HG02884 (cell line): ENCODE measurements at regions not wholly inside any gene's neighbourhood (a gene's known extent, or its start where the extent isn't known, plus 50 kb on each side); places are given as distances from the start of the nearest gene placed in this dataset.
"Not testable (repeated sequence)": the region's sequence is repeated elsewhere in the genome, so short reads cannot be mapped to it uniquely, and the experiment has no call there.

ENCODE experiments used
- ATAC-seq: cut with Tn5 transposase; IDR thresholded peaks from one replicate; pipeline ENCODE4 v1.9.1; 2021; ENCODE audit warnings: mild to moderate bottlenecking, moderate library complexity; ENCODE audit not compliant: unreplicated experiment

- ATAC-seq = peak; percentile 68
Observed at GRCh38 chr6:82419132-82419581, 55.5 kb downstream of the TPBG start.

DNA sequence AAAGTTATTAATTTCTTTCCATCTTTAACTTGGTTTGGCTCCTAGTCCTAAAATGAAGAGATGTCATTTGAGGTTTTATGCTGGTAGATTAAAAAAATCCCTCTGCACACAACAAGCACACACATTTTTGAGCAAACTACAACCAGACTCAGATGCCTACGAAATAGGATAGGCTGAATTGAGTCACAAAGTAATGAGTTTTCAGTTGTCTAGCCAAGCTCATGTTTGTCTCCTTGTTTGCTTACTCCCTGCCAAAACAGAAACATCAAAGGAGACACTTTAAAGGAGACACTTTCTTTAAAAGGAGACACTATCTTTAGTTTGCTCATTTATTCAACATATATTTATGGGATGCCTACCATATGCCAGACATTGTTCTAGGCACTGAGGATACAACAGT lies 56.2 kb downstream of the TPBG start:
- no peak for ATAC-seq

DNA sequence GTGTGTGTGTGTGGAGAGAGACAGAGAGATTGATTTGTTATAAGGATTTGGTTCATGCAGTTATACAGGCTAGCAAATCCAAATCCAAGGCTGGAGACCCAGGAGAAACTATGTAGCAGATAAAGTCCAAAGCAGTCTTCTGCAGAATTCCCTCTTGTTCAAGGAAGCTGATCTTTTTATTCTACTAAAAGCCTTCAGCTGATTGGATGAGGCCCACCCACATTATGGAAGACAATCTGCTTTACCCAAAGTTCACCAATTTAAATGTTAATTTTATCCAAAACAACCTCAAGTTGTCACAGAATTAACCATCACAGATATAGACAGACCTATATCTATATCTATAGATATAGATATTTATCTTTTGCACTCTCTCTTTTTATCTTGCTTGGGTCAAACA lies 67.0 kb downstream of the TPBG start:
- no peak for ATAC-seq

DNA sequence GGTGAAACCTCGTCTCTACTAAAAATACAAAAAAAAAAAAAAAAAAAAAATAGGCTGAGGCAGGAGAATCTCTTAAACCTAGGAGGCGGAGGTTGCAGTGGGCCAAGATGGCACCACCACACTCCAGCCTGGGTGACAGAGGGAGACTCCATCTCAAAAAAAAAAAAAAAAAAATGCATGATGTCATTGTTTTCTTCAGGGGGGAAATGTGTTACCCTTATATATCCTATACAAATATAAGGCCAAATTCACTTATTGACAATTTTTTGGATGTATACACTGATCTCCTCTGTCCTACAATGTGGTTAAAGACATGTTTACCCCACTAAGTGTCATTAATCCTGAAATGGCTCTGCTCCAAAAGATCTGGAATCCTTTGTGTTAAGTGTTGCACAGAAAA lies 73.1 kb downstream of the TPBG start:
- no peak for ATAC-seq

GRCh38 chr6:82437701-82438100 lies 74.1 kb downstream of the TPBG start:
- no peak for ATAC-seq

DNA sequence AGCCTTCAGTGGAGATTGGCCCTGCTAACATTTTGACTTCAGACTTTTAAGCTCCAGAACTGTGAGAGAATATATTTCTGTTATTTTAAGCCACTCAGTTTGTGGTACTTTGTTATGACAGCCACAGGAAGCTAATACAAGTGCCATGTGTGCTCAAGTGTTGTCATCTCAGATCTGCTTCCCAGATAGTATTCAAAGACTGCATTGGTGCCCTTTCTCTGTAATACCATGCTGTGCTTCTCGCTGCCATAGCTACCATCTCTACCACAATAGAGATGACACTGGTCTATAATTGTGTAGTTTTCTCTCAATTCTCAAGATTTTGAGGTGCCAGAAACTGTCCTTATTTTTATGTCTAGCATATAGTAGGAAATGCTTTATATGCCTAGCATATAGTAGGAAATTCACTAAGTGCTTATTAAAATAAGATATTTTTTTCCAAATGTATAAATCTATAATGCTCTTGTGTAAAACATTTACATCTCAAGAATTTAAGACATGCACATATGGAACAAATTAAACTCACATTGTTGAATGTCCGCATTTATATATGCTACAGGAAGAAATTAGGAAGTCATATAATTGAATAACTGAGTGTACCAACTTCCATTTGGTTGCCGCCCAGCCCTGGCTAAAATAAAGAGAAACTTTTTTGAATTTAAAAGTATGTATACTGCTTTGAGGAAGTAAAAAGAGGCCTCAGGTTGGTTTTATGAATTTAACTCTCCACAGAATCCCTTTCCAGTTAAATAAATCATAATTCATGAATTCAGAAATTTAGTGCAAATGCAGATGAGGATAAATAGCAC lies 77.6 kb downstream of the TPBG start:
- no peak for ATAC-seq

- ATAC-seq = no peak
Observed at GRCh38 chr6:82442061-82442719, 78.6 kb downstream of the TPBG start.

DNA sequence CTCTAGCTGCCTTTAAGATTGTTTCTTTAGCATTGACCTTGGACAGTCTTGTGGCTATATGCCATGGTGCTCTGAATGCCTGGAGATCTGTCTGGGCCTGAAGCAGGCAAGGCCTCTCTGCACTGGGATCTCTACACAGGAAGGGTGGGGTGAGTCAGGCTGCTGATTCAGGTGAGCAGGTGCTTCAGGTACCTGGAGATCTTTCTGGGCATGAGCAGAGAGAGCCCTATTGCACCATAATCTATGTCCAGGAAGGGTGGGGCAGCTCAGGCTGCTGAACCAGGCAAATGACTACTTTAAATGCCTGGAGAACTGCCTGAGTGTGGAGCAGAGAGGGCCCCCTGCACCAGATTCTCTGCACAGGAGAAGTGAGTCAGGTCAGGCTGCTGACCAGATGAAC lies 94.5 kb downstream of the TPBG start:
- ATAC-seq = no peak

DNA sequence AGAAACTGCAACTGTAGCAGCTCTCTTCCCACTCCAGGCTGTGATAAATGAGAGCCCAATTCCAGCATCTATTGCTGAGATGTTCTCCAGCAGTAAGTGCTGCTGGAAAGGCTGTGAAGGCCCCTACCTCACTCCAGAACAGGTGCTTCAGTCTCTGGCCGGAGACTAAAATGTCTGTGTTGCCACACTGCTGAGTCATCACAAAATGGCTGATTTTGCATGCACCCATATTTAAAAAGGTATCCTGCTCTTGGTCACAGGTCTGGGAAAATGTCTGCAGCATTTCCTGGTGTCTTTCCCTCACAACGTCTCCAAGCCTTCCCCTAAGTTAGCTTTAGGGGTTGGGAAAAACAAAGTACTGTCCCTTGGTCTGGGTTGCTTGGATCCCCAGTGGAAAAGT lies 95.1 kb downstream of the TPBG start:
- no peak for ATAC-seq

GRCh38 chr6:82461536-82461935 lies 97.9 kb downstream of the TPBG start:
- no peak for ATAC-seq

- no peak for ATAC-seq
Observed at GRCh38 chr6:82467338-82467737, 103.7 kb downstream of the TPBG start.

GRCh38 chr6:82470123-82470522 lies 106.5 kb downstream of the TPBG start:
- ATAC-seq = not testable (repeated sequence)

GRCh38 chr6:82475106-82475505 lies 111.5 kb downstream of the TPBG start:
- not testable (repeated sequence) for ATAC-seq

DNA sequence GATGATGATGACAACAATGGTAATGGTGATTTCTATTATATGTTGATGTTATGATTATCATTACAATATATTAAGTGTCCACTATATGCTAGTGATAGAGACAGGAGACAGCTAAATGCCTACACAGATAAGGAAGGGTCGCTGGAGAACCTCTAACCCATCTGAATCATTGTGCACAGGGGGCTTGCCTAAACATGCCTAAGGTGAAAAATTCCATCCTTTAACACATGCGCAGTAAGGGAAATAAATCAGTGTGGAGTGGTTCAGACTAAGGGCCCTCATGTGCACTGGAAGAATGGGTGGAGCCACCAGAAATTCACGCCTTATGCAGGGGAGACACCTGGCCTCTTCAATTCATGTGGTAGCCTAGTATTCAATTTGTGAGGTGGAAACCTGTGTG lies 120.4 kb downstream of the TPBG start:
- ATAC-seq = no peak

DNA sequence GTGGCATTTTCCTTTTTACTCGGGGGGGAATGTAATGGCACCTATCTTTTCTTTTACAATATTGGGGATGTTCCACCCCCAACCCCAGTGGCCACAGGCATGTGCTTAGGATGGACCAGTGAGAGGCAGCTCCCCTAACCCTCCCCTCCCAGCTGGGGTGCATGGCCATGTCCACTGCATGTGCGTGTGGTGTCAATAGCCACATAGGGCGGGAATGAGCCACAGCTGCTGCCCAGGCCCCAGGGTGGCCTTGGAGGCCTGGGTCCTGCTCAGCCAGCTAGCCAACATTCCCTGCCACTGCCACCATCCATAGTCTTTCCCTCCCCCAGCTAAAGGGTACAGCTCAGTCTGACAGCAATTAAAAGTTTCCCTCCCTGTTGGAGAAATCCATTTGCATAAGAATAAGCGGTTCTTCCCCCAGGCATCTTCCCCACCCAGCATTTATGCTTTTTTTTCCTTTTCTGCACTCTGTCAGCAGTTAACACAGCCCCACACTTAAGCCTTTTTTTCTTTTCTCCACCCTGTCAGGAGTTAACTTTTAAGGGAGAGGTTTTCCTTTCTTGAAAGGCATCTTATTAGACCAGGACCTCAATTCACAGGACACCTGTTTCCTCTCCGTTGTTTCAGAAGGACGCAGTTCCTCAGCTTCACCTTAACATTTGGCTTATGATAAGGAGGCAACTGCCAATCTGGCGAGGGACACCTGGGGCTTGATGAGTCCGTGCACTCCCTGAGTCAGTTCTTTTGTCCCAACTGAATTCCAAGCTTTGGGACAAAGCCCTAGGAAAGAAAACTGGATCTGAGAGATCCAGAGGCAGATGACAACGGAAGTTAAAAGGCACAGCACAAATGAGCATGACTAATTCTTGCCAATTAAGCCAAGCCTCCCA lies 121.4 kb downstream of the TPBG start:
- ATAC-seq = no peak

GRCh38 chr6:82487895-82488294 lies 124.3 kb downstream of the TPBG start:
- ATAC-seq = no peak

GRCh38 chr6:82488403-82488802 lies 124.8 kb downstream of the TPBG start:
- no peak for ATAC-seq

- no peak for ATAC-seq
Observed at GRCh38 chr6:82492134-82492533, 128.5 kb downstream of the TPBG start.

- ATAC-seq = no peak
Observed at GRCh38 chr6:82493467-82493866, 129.8 kb downstream of the TPBG start.

GRCh38 chr6:82494367-82494766 lies 130.8 kb downstream of the TPBG start:
- no peak for ATAC-seq

GRCh38 chr6:82501901-82502300 lies 138.3 kb downstream of the TPBG start:
- not testable (repeated sequence) for ATAC-seq
